DOHH2 (cell line): ENCODE measurements at regions not wholly inside any gene's neighbourhood (a gene's known extent, or its start where the extent isn't known, plus 50 kb on each side); places are given as distances from the start of the nearest gene placed in this dataset.

Source experiments
- H3F3A ChIP-seq: fragments of 200-600 bp; sonication (generic), shearing (Covaris generic); 2 replicates; pipeline ENCODE4 v1.6.0; 2016; ENCODE audit warnings: antibody characterized with exemption, mild to moderate bottlenecking; ENCODE audit not compliant: control insufficient read depth, insufficient read depth
- H3K27ac ChIP-seq: fragments of 200-600 bp; sonication (generic); 2 replicates; pipeline ENCODE4 v1.5.1; 2014; ENCODE audit warnings: low read depth, mild to moderate bottlenecking, low read length, moderate library complexity
- H3K27me3 ChIP-seq: fragments of 200-600 bp; sonication (generic); 2 replicates; pipeline ENCODE4 v1.6.1; 2014; ENCODE audit warnings: mild to moderate bottlenecking, low read length, mixed read lengths; ENCODE audit not compliant: control insufficient read depth
- H3K36me3 ChIP-seq: fragments of 200-600 bp; sonication (generic); 2 replicates; pipeline ENCODE4 v1.6.1; 2014; ENCODE audit warnings: mild to moderate bottlenecking, low read length, moderate library complexity, mixed read lengths; ENCODE audit not compliant: control insufficient read depth
- H3K4me1 ChIP-seq: fragments of 200-600 bp; sonication (generic); 2 replicates; pipeline ENCODE4 v1.6.1; 2014; ENCODE audit warnings: mild to moderate bottlenecking, low read length, mixed read lengths; ENCODE audit not compliant: control insufficient read depth
- H3K4me2 ChIP-seq: fragments of 200-600 bp; sonication (generic); 2 replicates; pipeline ENCODE4 v1.6.0; 2014; ENCODE audit warnings: mild to moderate bottlenecking, low read length, moderate library complexity
- H3K4me3 ChIP-seq: fragments of 200-600 bp; sonication (generic); 2 replicates; pipeline ENCODE4 v1.5.1; 2014; ENCODE audit warnings: mild to moderate bottlenecking, low read length, mixed read lengths
- H3K79me2 ChIP-seq: fragments of 200-600 bp; sonication (generic); 2 replicates; pipeline ENCODE4 v1.6.1; 2014; ENCODE audit warnings: mild to moderate bottlenecking, low read length, mixed read lengths; ENCODE audit not compliant: control insufficient read depth
- H3K9me2 ChIP-seq: fragments of 200-600 bp; sonication (generic); replicated peaks from 2 replicates; pipeline ENCODE4 v1.6.1; 2014; ENCODE audit warnings: mild to moderate bottlenecking, low read length, mixed read lengths; ENCODE audit not compliant: control insufficient read depth
- H3K9me3 ChIP-seq: fragments of 200-600 bp; sonication (generic); 2 replicates; pipeline ENCODE4 v1.6.1; 2014; ENCODE audit warnings: antibody characterized with exemption, low read length, mixed read lengths; ENCODE audit not compliant: control insufficient read depth, insufficient read depth
- H4K20me1 ChIP-seq: fragments of 200-600 bp; sonication (generic); 2 replicates; pipeline ENCODE4 v1.6.0; 2014; ENCODE audit warnings: low read depth, mild to moderate bottlenecking, antibody characterized with exemption, low read length, moderate library complexity; ENCODE audit not compliant: control insufficient read depth, insufficient read depth
- EZH2phosphoT487 ChIP-seq: fragments of 200-600 bp; sonication (generic); IDR thresholded peaks from 2 replicates; pipeline ENCODE4 v1.6.1; 2017; ENCODE audit warnings: borderline replicate concordance, mild to moderate bottlenecking, antibody characterized with exemption, low read length, moderate library complexity, mixed read lengths
- TF ChIP-seq, protein P1 (sequence below): fragments of 200-600 bp; sonication (generic); IDR thresholded peaks from one replicate; pipeline ENCODE4 v1.5.1; 2014; ENCODE audit warnings: antibody characterized with exemption, mild to moderate bottlenecking, low read depth, low read length; ENCODE audit not compliant: poor library complexity, severe bottlenecking

DNA sequence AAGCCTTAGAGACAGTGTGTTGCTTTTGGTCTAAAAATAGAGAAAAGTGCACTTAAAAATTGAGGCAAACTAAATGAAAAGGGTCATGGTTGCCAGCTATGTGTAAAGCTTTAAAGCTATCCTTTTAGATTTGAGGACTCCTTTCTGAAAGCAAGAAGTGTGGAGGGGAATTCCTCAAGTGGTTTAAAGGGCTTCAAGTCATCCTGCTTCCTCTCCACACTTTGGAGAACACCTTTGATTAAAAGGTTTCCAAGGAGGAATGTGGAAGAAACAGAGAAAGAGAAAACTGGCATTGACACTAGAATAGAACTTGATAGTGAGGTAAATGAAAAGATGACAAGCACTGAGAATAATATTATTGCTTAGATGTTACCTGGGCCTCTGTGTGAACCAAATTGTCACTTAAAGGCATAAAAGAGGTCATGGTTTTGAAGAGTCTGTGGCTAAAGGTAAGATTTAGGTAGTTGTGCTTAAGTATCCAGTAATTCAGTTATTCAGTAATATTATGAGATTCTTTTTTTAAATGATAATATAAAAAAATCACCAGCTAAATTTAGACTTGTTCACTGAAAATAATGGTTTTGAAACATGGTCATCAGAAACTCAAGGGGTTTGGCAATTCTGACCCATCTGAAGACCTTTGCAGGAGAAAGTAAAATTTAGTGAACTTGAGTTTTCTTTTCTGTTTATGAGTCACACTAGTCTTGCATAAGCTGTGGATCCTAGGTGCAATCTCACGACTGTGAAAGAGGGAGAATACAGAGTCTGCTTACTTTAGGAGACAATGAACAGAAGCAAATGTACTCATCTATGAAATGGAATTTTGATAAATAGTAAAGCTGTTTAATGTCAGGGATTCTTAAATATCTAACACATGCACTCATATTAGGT, 466.0 kb downstream of the KIF20B start:
- no peaks in the 10 kb centered on the region for H3K36me3 ChIP-seq
- no peaks in the 10 kb centered on the region for H3K4me1 ChIP-seq
- H3K27me3 ChIP-seq = no peaks in the 10 kb centered on the region
- no peak for TF ChIP-seq EZH2phosphoT487
- TF ChIP-seq, protein P1, sequence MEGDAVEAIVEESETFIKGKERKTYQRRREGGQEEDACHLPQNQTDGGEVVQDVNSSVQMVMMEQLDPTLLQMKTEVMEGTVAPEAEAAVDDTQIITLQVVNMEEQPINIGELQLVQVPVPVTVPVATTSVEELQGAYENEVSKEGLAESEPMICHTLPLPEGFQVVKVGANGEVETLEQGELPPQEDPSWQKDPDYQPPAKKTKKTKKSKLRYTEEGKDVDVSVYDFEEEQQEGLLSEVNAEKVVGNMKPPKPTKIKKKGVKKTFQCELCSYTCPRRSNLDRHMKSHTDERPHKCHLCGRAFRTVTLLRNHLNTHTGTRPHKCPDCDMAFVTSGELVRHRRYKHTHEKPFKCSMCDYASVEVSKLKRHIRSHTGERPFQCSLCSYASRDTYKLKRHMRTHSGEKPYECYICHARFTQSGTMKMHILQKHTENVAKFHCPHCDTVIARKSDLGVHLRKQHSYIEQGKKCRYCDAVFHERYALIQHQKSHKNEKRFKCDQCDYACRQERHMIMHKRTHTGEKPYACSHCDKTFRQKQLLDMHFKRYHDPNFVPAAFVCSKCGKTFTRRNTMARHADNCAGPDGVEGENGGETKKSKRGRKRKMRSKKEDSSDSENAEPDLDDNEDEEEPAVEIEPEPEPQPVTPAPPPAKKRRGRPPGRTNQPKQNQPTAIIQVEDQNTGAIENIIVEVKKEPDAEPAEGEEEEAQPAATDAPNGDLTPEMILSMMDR = no peak
- no peak overlapping the region for H3K4me2 ChIP-seq
- no peaks in the 10 kb centered on the region for H3F3A ChIP-seq
- no peak overlapping the region for H3K27ac ChIP-seq
- no peak overlapping the region for H3K4me3 ChIP-seq
- no peaks in the 10 kb centered on the region for H3K9me2 ChIP-seq
- no peaks in the 10 kb centered on the region for H3K9me3 ChIP-seq
- H4K20me1 ChIP-seq = no peaks in the 10 kb centered on the region
- no peaks in the 10 kb centered on the region for H3K79me2 ChIP-seq

DNA sequence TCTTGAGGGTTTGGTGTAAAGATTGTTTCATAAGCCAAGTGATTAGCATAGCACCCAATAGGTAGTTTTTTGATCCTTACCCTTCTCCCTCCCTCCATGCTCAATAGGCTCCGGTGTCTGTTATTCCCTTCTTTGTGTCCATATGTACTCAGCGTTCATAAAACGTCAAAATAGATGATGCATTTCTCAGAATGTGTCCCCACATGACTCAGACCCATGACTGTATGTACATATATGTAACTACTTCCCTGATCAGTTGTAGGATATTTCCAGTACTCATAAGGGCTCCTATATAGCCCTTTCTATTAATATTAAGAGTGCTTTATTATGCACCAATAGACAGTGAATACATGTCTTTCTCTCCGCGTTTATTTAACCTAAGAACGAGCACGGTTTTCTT, 466.9 kb downstream of the KIF20B start:
- no peaks in the 10 kb centered on the region for H3K9me3 ChIP-seq
- TF ChIP-seq EZH2phosphoT487 = no peak
- TF ChIP-seq, protein P1 = no peak

DNA sequence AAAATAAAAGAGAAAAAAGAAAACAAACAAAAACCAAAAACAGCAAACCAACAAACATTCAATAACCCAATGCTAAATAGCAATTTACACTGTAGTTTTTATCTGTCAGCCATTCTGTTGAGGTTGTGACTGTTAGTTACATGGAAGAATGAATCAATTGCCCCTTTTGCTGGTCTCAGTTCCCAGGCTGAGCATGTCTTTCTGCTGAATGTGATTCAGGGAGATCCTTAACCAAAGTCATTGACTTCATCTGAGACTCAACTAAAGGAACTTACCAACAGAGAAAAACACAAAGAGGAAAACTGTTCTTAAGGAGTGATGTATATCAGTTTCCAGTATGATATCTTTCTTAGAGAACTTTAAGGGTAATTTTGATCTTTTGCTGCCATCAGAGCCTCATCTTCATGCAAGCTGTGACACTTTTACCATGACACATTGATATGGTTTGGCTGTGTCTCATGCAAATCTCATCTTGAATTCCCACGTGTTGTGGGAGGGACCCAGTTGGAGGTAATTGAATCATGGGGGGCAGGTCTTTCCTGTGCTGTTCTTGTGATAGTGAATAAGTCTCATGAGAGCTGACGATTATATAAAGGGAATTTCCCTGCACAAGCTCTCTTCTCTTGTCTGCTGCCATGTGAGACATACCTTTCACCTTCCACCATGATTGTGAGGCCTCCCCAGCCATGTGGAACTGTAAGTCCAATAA, 469.8 kb downstream of the KIF20B start:
- Histone ChIP-seq H3K27me3 (no peaks in the 10 kb centered on the region), H3K79me2 (no peaks in the 10 kb centered on the region), H3K4me3 (no peak overlapping the region), H3K9me2 (no peaks in the 10 kb centered on the region), H4K20me1 (no peaks in the 10 kb centered on the region), H3K4me1 (no peaks in the 10 kb centered on the region), H3K27ac (no peak overlapping the region), H3K9me3 (no peaks in the 10 kb centered on the region), H3K36me3 (no peaks in the 10 kb centered on the region), H3K4me2 (no peak overlapping the region), H3F3A (no peaks in the 10 kb centered on the region)
- TF ChIP-seq, protein P1 = no peak
- no peak for TF ChIP-seq EZH2phosphoT487

More for the DNA sequence above, 466.9 kb downstream of the KIF20B start:
- Histone ChIP-seq H3K36me3 (no peaks in the 10 kb centered on the region), H4K20me1 (no peaks in the 10 kb centered on the region), H3K79me2 (no peaks in the 10 kb centered on the region), H3F3A (no peaks in the 10 kb centered on the region), H3K9me2 (no peaks in the 10 kb centered on the region), H3K4me3 (no peak overlapping the region), H3K27ac (no peak overlapping the region), H3K4me1 (no peaks in the 10 kb centered on the region), H3K27me3 (no peaks in the 10 kb centered on the region), H3K4me2 (no peak overlapping the region)
